NOMO-1 (cell line): ENCODE measurements at regions not wholly inside any gene's neighbourhood (a gene's known extent, or its start where the extent isn't known, plus 50 kb on each side); places are given as distances from the start of the nearest gene placed in this dataset.

Experiments used
- DNase-seq, 2 experiments: peaks; one replicate each; lab custom pipeline; 2025; ENCODE audit not compliant: unreplicated experiment in 2 of 2; lab: John Stamatoyannopoulos, UW

GRCh38 chr11:57100638-57101331 is 81.0 kb upstream of the LRRC55 start:
- no peak for DNase-seq

- DNase-seq: no peak
Observed at GRCh38 chr11:57103899-57104605, 77.7 kb upstream of the LRRC55 start.

GRCh38 chr11:57109331-57109730 is 72.4 kb upstream of the LRRC55 start:
- DNase-seq: no peak

- DNase-seq: no peak
Observed at GRCh38 chr11:57111619-57112018, 70.1 kb upstream of the LRRC55 start.

GRCh38 chr11:57116654-57117053 is 65.1 kb upstream of the LRRC55 start:
- peak; percentile 25 to 47 for DNase-seq

- DNase-seq: no peak
Observed at GRCh38 chr11:57120192-57120965, 61.4 kb upstream of the LRRC55 start.

- no peak for DNase-seq
Observed at GRCh38 chr11:57121996-57122395, 59.8 kb upstream of the LRRC55 start.

- no peak for DNase-seq
Observed at GRCh38 chr11:57123590-57123989, 58.2 kb upstream of the LRRC55 start.

- no peak for DNase-seq
Observed at GRCh38 chr11:57124505-57124904, 57.2 kb upstream of the LRRC55 start.

GRCh38 chr11:57124917-57125316 is 56.8 kb upstream of the LRRC55 start:
- DNase-seq: no peak

GRCh38 chr11:57126766-57127400 is 54.9 kb upstream of the LRRC55 start:
- no peak for DNase-seq

- no peak for DNase-seq
Observed at GRCh38 chr11:57131080-57131790, 50.5 kb upstream of the LRRC55 start.
